ENCODE measurements at regions not wholly inside any gene's neighbourhood (a gene's known extent, or its start where the extent isn't known, plus 50 kb on each side); places are given as distances from the start of the nearest gene placed in this dataset.

GRCh38 chr22:48490500-48491411 lies 1336.9 kb downstream of the BRD1 start:
- TF ChIP-seq CTCF (IDR thresholded peaks at IDR 0.05): no peak
- no peak for TF ChIP-seq EZH2 (IDR thresholded peaks at IDR 0.05; ENCODE audit: borderline replicate concordance, insufficient read depth, low read depth, low read length, poor library complexity, severe bottlenecking)
